Prostate gland (tissue), 2 donors: ENCODE measurements at regions not wholly inside any gene's neighbourhood (a gene's known extent, or its start where the extent isn't known, plus 50 kb on each side); places are given as distances from the start of the nearest gene placed in this dataset.

Source experiments
- DNase-seq: peaks from one replicate; pipeline ENCODE4 v3.0.0-alpha.2; 2019; ENCODE audit warnings: low spot score
- H3K27ac ChIP-seq, 2 donors: fragments of 200-600 bp; sonication (generic); 2 replicates each; pipeline ENCODE4 v1.5.1; 2017 to 2019
- H3K27me3 ChIP-seq: fragments of 200-600 bp; sonication (generic); replicated peaks from 2 replicates; pipeline ENCODE4 v1.5.1; 2019; ENCODE audit not compliant: insufficient read depth
- H3K36me3 ChIP-seq, 2 donors: fragments of 200-600 bp; sonication (generic); 1 replicate in 1 of 2; 2 replicates in 1 of 2; pipeline versions ENCODE4 v1.5.1 to v1.8.1; 2017 to 2019
- H3K4me1 ChIP-seq: fragments of 200-600 bp; sonication (generic); replicated peaks from 2 replicates; pipeline ENCODE4 v1.5.1; 2019
- H3K4me3 ChIP-seq, 2 donors: fragments of 200-600 bp; sonication (generic); 2 replicates each; pipeline ENCODE4 v1.5.1; 2017 to 2019
- H3K9me3 ChIP-seq: fragments of 200-600 bp; sonication (generic); 2 replicates; pipeline ENCODE4 v1.5.1; 2017
- POLR2A ChIP-seq: fragments of 450-650 bp; IDR thresholded peaks from one replicate; pipeline ENCODE4 v1.6.1; 2016; ENCODE audit warnings: antibody characterized with exemption, mild to moderate bottlenecking
- POLR2AphosphoS5 ChIP-seq: sonication (generic); formaldehyde crosslinking; IDR thresholded peaks from one replicate; pipeline ENCODE4 v1.6.1; 2017; ENCODE audit warnings: antibody characterized with exemption
- WGBS: methylation state at CpG from one replicate; pipeline ENCODE4 v1.1.5; 2018; 5-methylcytosine and 5-hydroxymethylcytosine counted together
- intact Hi-C: fragments of 100-400 bp; cut with DNase I; formaldehyde crosslinking; loops from one replicate; pipeline ENCODE4 v1.14.2; 2022
- small RNA-seq, 2 donors: library from RNA; depleted of rRNA; stranded (forward); fragments of <200 nt; gene quantifications; one replicate each; pipeline ENCODE3, GENCODE V24; 2016
- TF ChIP-seq, protein P1 (sequence below), 4 experiments: fragments of 200-600 bp in 2 of 4; fragments of 450-650 bp in 2 of 4; sonication (generic) in 2 of 4; IDR thresholded peaks; 1 replicate in 3 of 4; 2 replicates in 1 of 4; pipeline ENCODE4 v1.5.1; 2016 to 2019; ENCODE audit warnings: antibody characterized with exemption in 4 of 4, mild to moderate bottlenecking in 2 of 4, moderate library complexity in 2 of 4

DNA sequence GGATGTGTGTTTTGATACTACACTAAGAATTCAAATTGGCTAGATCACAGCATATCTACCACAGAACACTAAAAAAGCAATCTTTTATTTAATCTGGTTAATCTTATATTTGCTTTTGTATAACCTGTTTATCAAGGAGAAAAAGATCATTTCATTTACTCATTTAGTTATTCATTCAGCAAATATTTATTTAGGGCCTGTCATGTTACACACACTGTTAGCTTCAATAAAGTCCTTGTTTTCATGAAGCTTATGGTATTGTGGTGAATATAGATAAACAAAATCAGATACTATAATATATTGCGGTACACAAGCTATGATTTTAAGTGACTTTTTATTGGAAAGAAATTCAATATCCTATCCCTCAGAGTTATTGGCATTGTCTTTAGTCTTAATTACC, 350.8 kb downstream of the LRFN5 start:
- DNase-seq: no peak
- Histone ChIP-seq H3K4me3 (no peak overlapping the region), H3K36me3 (no peaks in the 10 kb centered on the region), H3K4me1 (no peaks in the 10 kb centered on the region), H3K27me3 (no peaks in the 10 kb centered on the region), H3K27ac (no peak overlapping the region), H3K9me3 (no peaks in the 10 kb centered on the region)
- intact Hi-C loops: no loop called here
- WGBS: 46% methylated on average over 1 of the region's 1 CpG
- TF ChIP-seq, protein P1, sequence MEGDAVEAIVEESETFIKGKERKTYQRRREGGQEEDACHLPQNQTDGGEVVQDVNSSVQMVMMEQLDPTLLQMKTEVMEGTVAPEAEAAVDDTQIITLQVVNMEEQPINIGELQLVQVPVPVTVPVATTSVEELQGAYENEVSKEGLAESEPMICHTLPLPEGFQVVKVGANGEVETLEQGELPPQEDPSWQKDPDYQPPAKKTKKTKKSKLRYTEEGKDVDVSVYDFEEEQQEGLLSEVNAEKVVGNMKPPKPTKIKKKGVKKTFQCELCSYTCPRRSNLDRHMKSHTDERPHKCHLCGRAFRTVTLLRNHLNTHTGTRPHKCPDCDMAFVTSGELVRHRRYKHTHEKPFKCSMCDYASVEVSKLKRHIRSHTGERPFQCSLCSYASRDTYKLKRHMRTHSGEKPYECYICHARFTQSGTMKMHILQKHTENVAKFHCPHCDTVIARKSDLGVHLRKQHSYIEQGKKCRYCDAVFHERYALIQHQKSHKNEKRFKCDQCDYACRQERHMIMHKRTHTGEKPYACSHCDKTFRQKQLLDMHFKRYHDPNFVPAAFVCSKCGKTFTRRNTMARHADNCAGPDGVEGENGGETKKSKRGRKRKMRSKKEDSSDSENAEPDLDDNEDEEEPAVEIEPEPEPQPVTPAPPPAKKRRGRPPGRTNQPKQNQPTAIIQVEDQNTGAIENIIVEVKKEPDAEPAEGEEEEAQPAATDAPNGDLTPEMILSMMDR (IDR thresholded peaks at IDR 0.05): no peak
- TF ChIP-seq POLR2AphosphoS5: no peak
- no peak for TF ChIP-seq POLR2A

Small RNAs in the stretch of these regions (small RNA-seq; reads per million reads assigned to genes)
- gene AL163153.1: 0 reads per million in 2 donors
- 0 reads per million in 2 donors for gene AL358913.1
- 0 reads per million in 2 donors for gene AL442163.3
